DMS153 treated with DMSO at 0.1 percent for 48 hours (cell line): ENCODE measurements at regions not wholly inside any gene's neighbourhood (a gene's known extent, or its start where the extent isn't known, plus 50 kb on each side); places are given as distances from the start of the nearest gene placed in this dataset.

Experiments
- DNase-seq: peaks from one replicate; lab custom pipeline; 2025; ENCODE audit not compliant: unreplicated experiment; lab: John Stamatoyannopoulos, UW

DNA sequence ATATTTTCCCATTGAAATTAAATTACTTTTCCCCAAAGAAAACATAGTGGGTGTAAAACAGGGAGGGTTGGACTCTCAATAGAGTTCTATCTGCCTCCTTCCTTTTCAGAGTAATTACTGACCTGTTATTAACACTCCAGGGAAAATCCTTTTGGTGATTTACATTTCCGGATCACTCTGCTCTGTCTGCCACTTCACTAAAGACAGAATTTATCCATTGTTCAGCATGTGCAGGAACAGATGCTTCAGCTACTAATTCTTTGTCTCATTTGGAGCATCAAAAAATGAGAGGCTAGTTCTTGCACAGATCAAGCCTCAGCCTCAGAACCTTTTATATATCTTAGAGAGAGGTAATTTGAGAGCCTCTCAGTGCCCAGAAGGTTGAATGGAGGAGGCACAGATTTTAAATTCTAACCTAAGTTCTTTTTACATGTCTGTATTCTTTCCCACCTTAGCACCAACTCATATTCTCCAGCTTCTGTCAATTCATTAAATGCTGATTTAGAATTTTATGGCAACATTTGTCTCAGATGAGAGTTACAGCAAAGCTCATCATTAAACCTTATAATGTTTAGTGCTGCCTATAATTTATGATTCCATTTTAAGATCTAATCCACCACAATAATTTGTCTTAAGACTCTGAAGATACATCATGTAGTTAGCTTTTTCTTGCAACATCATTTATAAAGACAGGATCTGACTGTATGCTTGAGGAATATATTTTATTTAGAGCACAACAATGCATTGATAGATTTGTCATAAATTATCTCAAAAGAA lies 1494.4 kb downstream of the STIM2 start:
- DNase-seq = no peak

DNA sequence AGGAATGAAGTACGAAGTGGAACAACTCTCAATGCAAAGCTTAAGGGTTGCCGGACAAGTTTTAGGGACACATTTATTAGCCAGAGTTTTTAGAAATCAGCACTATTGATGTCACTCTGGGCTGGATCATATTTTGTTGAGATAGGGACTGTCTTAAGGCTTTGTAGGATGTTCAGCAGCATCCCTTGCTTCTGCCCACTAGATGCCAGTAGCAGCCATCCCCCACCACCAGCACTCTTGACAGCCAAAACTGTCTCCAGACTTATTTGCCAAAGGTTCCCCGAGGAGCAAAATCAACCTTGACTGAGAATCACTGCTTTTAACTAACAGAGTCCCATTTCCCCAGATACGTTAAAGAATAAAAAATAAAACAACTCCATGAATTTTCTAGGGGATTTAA lies 1497.3 kb downstream of the STIM2 start:
- no peak for DNase-seq

DNA sequence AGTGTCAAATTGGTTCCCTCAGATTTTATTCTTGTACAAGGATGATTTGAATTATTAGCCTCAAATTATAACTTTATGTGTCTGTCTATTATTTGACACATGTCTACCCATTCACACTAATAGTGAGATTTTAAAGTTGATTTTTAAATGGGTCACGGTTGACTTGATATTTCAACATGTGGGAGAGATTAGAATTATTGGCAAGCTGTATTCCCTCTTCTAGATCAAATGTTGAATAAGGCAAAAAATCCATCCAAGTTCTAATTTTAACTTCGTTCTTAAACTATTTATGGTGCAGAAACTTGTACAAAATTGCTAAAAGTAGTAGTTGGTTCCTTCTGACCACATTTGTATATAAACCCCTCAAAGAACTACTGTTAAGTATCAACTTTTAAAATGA lies 1498.0 kb downstream of the STIM2 start:
- no peak for DNase-seq

- no peak for DNase-seq
These were observed 1500.0 kb downstream of the STIM2 start for GRCh38 chr4:28360681-28361080.

GRCh38 chr4:28362169-28362568 lies 1501.5 kb downstream of the STIM2 start:
- DNase-seq = no peak

DNA sequence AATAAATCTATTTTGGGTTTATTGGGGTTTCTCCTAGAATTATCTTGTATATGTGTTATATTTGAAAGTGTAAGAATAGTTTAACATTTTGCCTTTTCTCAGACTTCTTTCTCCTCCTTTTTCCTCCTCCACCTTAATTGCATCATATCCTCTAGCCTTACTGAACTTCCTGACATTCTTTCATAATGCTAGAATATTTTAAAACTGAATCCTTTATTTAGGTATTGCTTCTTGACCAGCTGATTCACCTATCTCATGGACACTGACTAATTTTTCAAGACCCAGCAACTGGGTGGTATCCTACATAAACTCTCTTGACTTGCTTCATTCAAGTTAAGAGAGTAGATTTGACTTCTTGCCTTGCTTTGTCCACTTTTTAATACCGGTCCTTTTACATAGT lies 1508.9 kb downstream of the STIM2 start:
- no peak for DNase-seq

DNA sequence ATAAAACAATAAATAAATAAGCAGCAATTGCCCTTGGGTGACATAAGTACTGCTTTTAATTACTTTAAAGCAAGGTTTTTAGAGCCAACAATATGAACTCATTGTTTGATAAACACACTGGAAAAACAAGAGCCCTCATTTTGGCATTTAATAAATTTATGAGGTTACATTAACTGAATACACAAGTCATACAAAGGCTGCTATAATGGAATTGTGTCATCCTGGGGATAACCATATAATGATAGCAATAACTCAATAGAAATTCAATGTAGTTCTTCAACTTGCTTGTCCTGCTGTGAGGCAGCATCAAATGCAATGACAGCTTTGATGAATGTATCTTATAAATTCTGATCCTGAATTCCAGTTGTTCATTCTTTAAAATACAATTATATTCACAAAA lies 1512.5 kb downstream of the STIM2 start:
- DNase-seq = no peak

GRCh38 chr4:28373601-28374000 lies 1513.0 kb downstream of the STIM2 start:
- no peak for DNase-seq

GRCh38 chr4:28378109-28378830 lies 1517.6 kb downstream of the STIM2 start:
- DNase-seq = no peak

DNA sequence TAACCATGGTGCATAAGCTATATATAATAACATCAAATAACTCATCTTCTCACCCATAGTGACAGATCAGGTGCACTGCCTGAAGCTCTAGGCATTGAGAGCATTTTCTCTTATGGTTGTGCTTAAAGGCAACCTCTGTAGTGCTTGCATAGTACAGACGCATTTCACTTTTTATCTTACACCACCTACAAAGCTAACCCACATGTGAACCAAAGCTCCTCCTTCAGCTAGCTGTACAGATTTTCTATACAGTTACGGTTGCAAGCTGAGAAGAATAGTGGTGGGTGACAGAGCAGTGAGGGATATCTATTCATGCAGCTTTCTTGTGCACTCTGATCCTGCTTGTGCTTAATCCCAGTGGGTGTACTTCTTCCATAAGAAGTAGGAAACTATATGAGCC lies 1525.2 kb downstream of the STIM2 start:
- DNase-seq = no peak

GRCh38 chr4:28386776-28387175 lies 1526.1 kb downstream of the STIM2 start:
- no peak for DNase-seq

DNA sequence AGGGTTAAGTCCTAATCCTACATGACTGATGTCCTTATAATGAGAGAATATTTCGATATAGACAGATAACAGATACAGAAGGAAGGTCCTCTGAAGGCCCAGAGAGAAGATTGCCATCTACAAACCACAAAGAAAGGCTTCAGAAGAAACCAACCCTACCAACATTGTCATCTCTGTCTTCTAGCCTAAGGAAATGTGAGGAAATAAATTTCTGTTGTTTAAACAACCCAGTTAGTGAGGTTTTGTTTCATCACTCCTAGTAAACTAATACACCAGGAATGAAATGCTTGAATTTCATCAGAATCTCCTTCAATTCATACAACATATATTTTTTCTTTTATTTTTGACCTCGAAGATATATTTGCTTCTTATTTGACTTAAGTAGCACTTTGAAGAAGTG lies 1527.8 kb downstream of the STIM2 start:
- no peak for DNase-seq

DNA sequence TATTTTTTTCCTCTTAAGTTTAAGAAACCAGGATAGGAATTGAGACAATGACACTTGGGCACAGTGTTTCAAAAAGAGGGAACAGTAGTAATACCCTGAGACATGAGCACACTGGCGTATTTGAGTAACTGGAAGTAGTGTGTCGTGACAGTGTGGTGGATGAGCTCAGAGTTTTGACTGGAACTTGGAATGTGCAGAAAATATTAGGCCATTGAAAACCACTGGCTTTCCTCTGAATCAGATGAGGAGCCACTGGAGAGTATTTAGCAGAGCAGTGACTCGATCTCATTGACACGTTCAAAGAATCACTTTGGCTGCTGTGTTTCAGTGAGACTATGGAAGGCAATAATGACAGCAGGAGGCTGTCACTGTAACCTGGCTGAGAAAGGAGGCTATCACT lies 1531.2 kb downstream of the STIM2 start:
- DNase-seq = no peak

DNA sequence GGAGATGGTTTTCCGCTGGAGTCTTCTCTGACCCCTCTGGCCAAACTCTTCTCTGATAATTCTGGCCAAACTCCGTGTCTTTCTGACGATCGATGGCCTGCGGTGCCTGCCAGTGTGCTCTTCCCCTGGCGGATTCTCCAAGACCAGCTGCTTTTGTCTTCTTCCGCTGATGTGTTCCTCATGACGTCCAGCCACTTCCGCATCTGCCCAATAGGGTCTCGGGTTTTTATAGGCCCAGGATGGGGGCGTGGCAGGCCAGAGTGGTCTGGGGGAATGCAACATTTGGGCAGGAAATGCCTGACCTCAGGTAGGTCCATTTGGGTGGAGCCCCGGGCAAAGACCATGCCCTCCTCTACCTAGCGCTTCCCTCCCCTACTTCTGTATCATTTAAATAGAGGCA lies 1542.1 kb downstream of the STIM2 start:
- DNase-seq = no peak

DNA sequence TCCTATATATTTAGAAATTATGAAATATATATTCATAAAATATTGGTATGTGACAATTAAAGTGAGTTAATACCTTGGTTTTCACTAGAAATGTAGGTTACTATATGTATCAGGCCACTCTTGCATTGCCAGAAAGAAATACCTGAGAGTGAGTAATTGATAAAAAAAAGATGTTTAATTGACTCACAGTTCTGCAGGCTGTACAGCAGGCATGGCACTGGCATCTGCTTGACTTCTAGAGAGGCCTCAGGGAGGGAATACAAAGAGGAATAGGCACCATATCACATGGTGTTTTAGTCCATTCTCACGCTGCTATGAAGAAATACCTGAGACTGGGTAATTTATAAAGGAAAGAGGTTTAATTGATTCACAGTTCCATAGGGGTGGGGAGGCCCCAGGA lies 1560.6 kb downstream of the STIM2 start:
- no peak for DNase-seq

DNA sequence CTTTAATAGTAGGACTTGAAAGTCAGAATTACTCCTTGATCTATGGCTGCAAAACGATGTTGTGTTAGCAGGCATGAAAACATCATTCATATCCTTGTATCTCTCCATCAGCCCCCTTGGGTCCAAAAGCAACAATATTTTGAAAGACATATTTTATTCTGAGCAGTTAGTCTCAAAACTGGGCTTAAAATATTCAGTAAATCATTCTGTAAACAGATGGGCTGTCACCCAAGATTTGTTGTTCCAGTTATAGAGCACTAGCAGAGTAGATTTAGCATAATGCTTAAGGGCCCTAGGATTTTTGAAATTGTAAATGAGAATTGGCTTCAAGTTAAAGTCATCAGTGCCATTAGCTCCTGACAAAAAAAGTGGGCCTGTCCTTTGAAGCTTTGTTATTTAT lies 1565.6 kb downstream of the STIM2 start:
- no peak for DNase-seq

DNA sequence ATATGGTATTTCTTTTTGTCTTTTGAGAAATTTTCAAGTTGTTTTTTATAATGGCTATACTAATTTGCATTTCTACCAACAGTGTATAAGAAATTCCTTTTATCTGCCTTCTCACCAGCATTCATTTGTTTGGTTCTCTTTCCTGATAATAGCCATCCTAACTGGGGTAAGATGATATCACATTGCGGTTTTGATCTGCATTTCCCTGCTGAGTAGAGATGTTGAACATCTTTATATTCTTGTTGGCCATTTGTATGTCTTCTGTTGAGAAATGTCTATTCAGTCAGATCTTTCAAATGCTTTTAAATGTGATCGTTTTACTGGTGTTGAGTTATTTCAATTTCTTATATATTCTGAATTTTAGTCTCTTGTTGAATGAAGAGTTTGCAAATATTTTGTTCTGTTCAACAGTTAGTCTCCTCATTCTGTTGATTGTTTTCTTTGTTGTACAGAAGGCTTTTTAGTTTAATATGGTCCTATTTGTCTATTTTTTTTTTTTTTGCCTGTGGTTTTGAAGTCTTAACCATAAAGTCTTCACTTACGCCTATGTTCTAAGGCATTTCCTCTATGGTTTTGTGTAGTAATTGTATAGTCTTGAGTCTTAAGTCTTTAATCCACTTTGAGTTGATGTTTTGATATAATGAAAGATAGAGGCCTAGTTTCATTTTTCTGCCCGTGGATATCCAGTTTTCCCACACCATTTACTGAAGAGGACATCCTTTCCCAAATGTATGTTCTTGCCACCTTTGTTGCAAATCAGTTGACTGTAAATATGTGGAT lies 1566.9 kb downstream of the STIM2 start:
- no peak for DNase-seq

- DNase-seq = no peak
These were observed 1571.8 kb downstream of the STIM2 start for GRCh38 chr4:28432348-28433025.

DNA sequence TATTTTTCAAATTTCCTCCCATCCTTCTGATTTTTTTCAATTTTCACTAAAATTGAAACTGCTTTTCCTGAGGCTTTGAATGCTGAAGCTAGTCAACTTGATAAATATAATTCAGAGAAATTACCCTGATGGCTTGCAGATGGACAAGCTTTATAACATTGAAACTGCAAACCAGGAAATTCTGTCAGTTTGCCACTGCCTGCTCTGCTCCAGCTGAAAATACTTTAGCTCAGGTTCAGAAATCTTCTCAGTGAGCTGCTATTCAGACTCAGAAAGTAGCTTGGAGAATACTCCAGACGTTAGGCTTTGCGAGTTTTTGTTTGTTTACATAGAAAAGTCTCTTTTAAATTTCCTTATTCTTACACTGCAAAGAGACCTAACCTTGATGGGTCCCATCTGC lies 1574.7 kb downstream of the STIM2 start:
- DNase-seq = no peak

GRCh38 chr4:28436191-28437080 lies 1575.8 kb downstream of the STIM2 start:
- no peak for DNase-seq
